CD4-positive, alpha-beta T cell treated with Interleukin-4 for 1 hour (primary cell): ENCODE measurements at regions not wholly inside any gene's neighbourhood (a gene's known extent, or its start where the extent isn't known, plus 50 kb on each side); places are given as distances from the start of the nearest gene placed in this dataset.

Experiments
- DNase-seq, 2 donors: peaks; one replicate each; pipeline ENCODE4 v3.0.0-alpha.2; 2020 to 2022

GRCh38 chr14:62599616-62600385, 445.5 kb downstream of the KCNH5 start:
- no peak for DNase-seq

- DNase-seq = no peak
Measured at GRCh38 chr14:62602712-62603111, 442.5 kb downstream of the KCNH5 start.

GRCh38 chr14:62604524-62604923, 440.7 kb downstream of the KCNH5 start:
- no peak for DNase-seq

- DNase-seq = no peak
Measured at GRCh38 chr14:62614122-62614521, 431.1 kb downstream of the KCNH5 start.

GRCh38 chr14:62616668-62617067, 428.6 kb downstream of the KCNH5 start:
- no peak for DNase-seq

GRCh38 chr14:62626416-62626815, 418.8 kb downstream of the KCNH5 start:
- DNase-seq = no peak

GRCh38 chr14:62629176-62629725, 416.0 kb downstream of the KCNH5 start:
- no peak for DNase-seq

GRCh38 chr14:62631176-62631575, 414.1 kb downstream of the KCNH5 start:
- no peak for DNase-seq

- DNase-seq = no peak
Measured at GRCh38 chr14:62632771-62633170, 412.5 kb downstream of the KCNH5 start.

GRCh38 chr14:62645649-62646048, 399.6 kb downstream of the KCNH5 start:
- no peak for DNase-seq
